ENCODE measurements at regions not wholly inside any gene's neighbourhood (a gene's known extent, or its start where the extent isn't known, plus 50 kb on each side); places are given as distances from the start of the nearest gene placed in this dataset.

GRCh38 chr2:67792191-67792590 lies 270.6 kb downstream of the C1D start:
- DNase-seq: no peak

- DNase-seq: no peak
Measured at GRCh38 chr2:67792681-67793091, 270.1 kb downstream of the C1D start.

- peak; percentile 54 for DNase-seq
Measured at GRCh38 chr2:67797801-67798540, 264.8 kb downstream of the C1D start.

- DNase-seq: no peak
Measured at GRCh38 chr2:67798541-67799160, 264.2 kb downstream of the C1D start.

- DNase-seq: no peak
Measured at GRCh38 chr2:67799886-67800285, 262.9 kb downstream of the C1D start.

GRCh38 chr2:67802291-67802690 lies 260.5 kb downstream of the C1D start:
- no peak for DNase-seq

GRCh38 chr2:67802824-67803223 lies 260.0 kb downstream of the C1D start:
- DNase-seq: no peak

GRCh38 chr2:67806816-67807215 lies 256.0 kb downstream of the C1D start:
- no peak for DNase-seq

- DNase-seq: no peak
Measured at GRCh38 chr2:67808112-67808511, 254.7 kb downstream of the C1D start.

- no peak for DNase-seq
Measured at GRCh38 chr2:67812682-67813081, 250.1 kb downstream of the C1D start.

GRCh38 chr2:67823726-67824125 lies 239.1 kb downstream of the C1D start:
- no peak for DNase-seq

- DNase-seq: no peak
Measured at GRCh38 chr2:67824186-67824585, 238.6 kb downstream of the C1D start.

GRCh38 chr2:67825476-67825875 lies 237.3 kb downstream of the C1D start:
- no peak for DNase-seq

- peak; percentile 72 for DNase-seq
Measured at GRCh38 chr2:67828066-67828465, 234.7 kb downstream of the C1D start.

- no peak for DNase-seq
Measured at GRCh38 chr2:67829470-67829869, 233.3 kb downstream of the C1D start.

GRCh38 chr2:67833632-67834031 lies 229.2 kb downstream of the C1D start:
- DNase-seq: no peak

GRCh38 chr2:67834482-67834881 lies 228.3 kb downstream of the C1D start:
- no peak for DNase-seq

- no peak for DNase-seq
Measured at GRCh38 chr2:67835266-67835665, 227.5 kb downstream of the C1D start.

- no peak for DNase-seq
Measured at GRCh38 chr2:67836866-67837265, 225.9 kb downstream of the C1D start.

GRCh38 chr2:67838205-67838604 lies 224.6 kb downstream of the C1D start:
- no peak for DNase-seq

- no peak for DNase-seq
Measured at GRCh38 chr2:67839242-67839641, 223.6 kb downstream of the C1D start.

- no peak for DNase-seq
Measured at GRCh38 chr2:67839668-67840067, 223.1 kb downstream of the C1D start.

GRCh38 chr2:67840460-67841068 lies 222.2 kb downstream of the C1D start:
- peak; percentile 65 for DNase-seq

- DNase-seq: no peak
Measured at GRCh38 chr2:67841711-67842110, 221.1 kb downstream of the C1D start.
